GM23338 (cell line): ENCODE measurements at regions not wholly inside any gene's neighbourhood (a gene's known extent, or its start where the extent isn't known, plus 50 kb on each side); places are given as distances from the start of the nearest gene placed in this dataset.

Experiments used
- ATAC-seq: fragments of 200-7000 bp; cut with Tn5 transposase; 3 replicates; pipeline ENCODE4 v1.9.1; 2020
- DNase-seq: peaks from one replicate; pipeline ENCODE4 v3.0.0-alpha.2; 2015; ENCODE audit warnings: low spot score
- H2AFZ ChIP-seq: fragments of 200-600 bp; sonication (generic); 2 replicates; pipeline ENCODE4 v1.8.0; 2016; ENCODE audit warnings: antibody characterized with exemption, mild to moderate bottlenecking, moderate library complexity
- H3F3A ChIP-seq: fragments of 200-600 bp; sonication (generic); replicated peaks from 2 replicates; pipeline ENCODE4 v1.8.0; 2017; ENCODE audit warnings: antibody characterized with exemption, mixed run types, low read depth
- H3K27ac ChIP-seq: fragments of 200-600 bp; sonication (generic); 2 replicates; pipeline ENCODE4 v1.6.1; 2016; ENCODE audit warnings: low read depth
- H3K27me3 ChIP-seq: fragments of 200-600 bp; sonication (generic); 2 replicates; pipeline ENCODE4 v1.8.0; 2016; ENCODE audit warnings: mild to moderate bottlenecking, mixed run types, moderate library complexity; ENCODE audit not compliant: insufficient read depth
- H3K36me3 ChIP-seq: fragments of 200-600 bp; sonication (generic); 2 replicates; pipeline ENCODE4 v1.8.0; 2016; ENCODE audit warnings: mild to moderate bottlenecking; ENCODE audit not compliant: insufficient read depth
- H3K4me1 ChIP-seq: fragments of 200-600 bp; sonication (generic); 2 replicates; pipeline ENCODE4 v1.8.0; 2016; ENCODE audit warnings: mild to moderate bottlenecking, moderate library complexity; ENCODE audit not compliant: insufficient read depth
- H3K4me2 ChIP-seq: fragments of 200-600 bp; sonication (generic); 2 replicates; pipeline ENCODE4 v1.7.1; 2017; ENCODE audit warnings: mixed run types
- H3K4me3 ChIP-seq: fragments of 200-600 bp; sonication (generic); 2 replicates; pipeline ENCODE4 v1.6.1; 2016; ENCODE audit warnings: mixed run types
- H3K79me2 ChIP-seq: fragments of 200-600 bp; sonication (generic); replicated peaks from 2 replicates; pipeline ENCODE4 v1.8.0; 2017; ENCODE audit warnings: mild to moderate bottlenecking; ENCODE audit not compliant: insufficient read depth
- H3K9me2 ChIP-seq: fragments of 200-600 bp; sonication (generic); 2 replicates; pipeline ENCODE4 v1.8.0; 2017; ENCODE audit not compliant: insufficient read depth
- H4K20me1 ChIP-seq: fragments of 200-600 bp; sonication (generic); replicated peaks from 2 replicates; pipeline ENCODE4 v1.8.0; 2017; ENCODE audit warnings: mild to moderate bottlenecking; ENCODE audit not compliant: insufficient read depth
- H3K27ac Mint-ChIP-seq: 2 replicates; pipeline ENCODE4 v1.8.0; 2020; ENCODE audit warnings: inconsistent platforms, mild to moderate bottlenecking, moderate library complexity, mixed read lengths
- H3K27me3 Mint-ChIP-seq: 3 replicates; pipeline ENCODE4 v1.8.0; 2022; ENCODE audit warnings: low read depth, mild to moderate bottlenecking, moderate library complexity, mixed read lengths, inconsistent platforms; ENCODE audit not compliant: insufficient read depth, poor library complexity
- H3K36me3 Mint-ChIP-seq: 3 replicates; pipeline ENCODE4 v1.8.0; 2021; ENCODE audit warnings: low read depth, mild to moderate bottlenecking, inconsistent platforms, moderate library complexity, mixed read lengths
- H3K4me1 Mint-ChIP-seq: 3 replicates; pipeline ENCODE4 v1.8.0; 2020; ENCODE audit warnings: mild to moderate bottlenecking, inconsistent platforms, mixed read lengths
- H3K4me3 Mint-ChIP-seq: 3 replicates; pipeline ENCODE4 v1.8.0; 2021; ENCODE audit warnings: moderate library complexity, mild to moderate bottlenecking, inconsistent platforms, mixed read lengths
- H3K9me3 Mint-ChIP-seq: 3 replicates; pipeline ENCODE4 v1.8.0; 2020; ENCODE audit warnings: moderate library complexity, mild to moderate bottlenecking, inconsistent platforms, mixed read lengths
- CREB1 ChIP-seq: fragments of 250-450 bp; sonication (Bioruptor Pico); IDR thresholded peaks from 2 replicates; pipeline ENCODE4 v1.5.0; 2020; ENCODE audit warnings: low read depth, mild to moderate bottlenecking, moderate library complexity
- CTCF ChIP-seq, 2 experiments: fragments of 200-600 bp in 1 of 2; sonication (generic) in 1 of 2; conservative IDR thresholded peaks; 2 replicates each; pipeline versions ENCODE4 v1.5.1 to v1.6.1; 2016 to 2017; ENCODE audit warnings: antibody characterized with exemption in 2 of 2, low read depth in 2 of 2, mild to moderate bottlenecking in 2 of 2, moderate library complexity in 1 of 2
- ETS1 ChIP-seq: IDR thresholded peaks from 2 replicates; pipeline ENCODE4 v1.6.1; 2016; ENCODE audit warnings: antibody characterized with exemption
- EZH2phosphoT487 ChIP-seq: fragments of 200-600 bp; sonication (generic); IDR thresholded peaks from one replicate; pipeline ENCODE4 v1.8.1; 2018; ENCODE audit warnings: antibody characterized with exemption; ENCODE audit not compliant: unreplicated experiment
- NANOG ChIP-seq: IDR thresholded peaks from 2 replicates; pipeline ENCODE4 v1.6.1; 2016; ENCODE audit warnings: antibody characterized with exemption, borderline replicate concordance
- POLR2AphosphoS5 ChIP-seq: IDR thresholded peaks from 2 replicates; pipeline ENCODE4 v1.6.1; 2016; ENCODE audit warnings: antibody characterized with exemption, low read depth
- STAT1 ChIP-seq: IDR thresholded peaks from one replicate; pipeline ENCODE4 v1.6.1; 2016; ENCODE audit warnings: antibody characterized with exemption; ENCODE audit not compliant: unreplicated experiment
- ZNF114 ChIP-seq: fragments of 250-450 bp; sonication (Bioruptor Pico); IDR thresholded peaks from 2 replicates; pipeline ENCODE4 v1.5.0; 2020; ENCODE audit warnings: mild to moderate bottlenecking, moderate library complexity
- ZNF331 ChIP-seq: fragments of 250-450 bp; sonication (Bioruptor Pico); IDR thresholded peaks from 2 replicates; pipeline ENCODE4 v1.5.0; 2020; ENCODE audit warnings: low read depth, mild to moderate bottlenecking, moderate library complexity

- Histone ChIP-seq H3K4me2 (no peak overlapping the region), H3K36me3 (no peaks in the 10 kb centered on the region), H3K4me1 (peaks cover 8% of the 10 kb centered on the region; the same call in 1 of the 2 replicates), H3K79me2 (no peaks in the 10 kb centered on the region), H3K27me3 (no peaks in the 10 kb centered on the region), H3K4me3 (no peak overlapping the region), H3K9me2 (no peaks in the 10 kb centered on the region), H4K20me1 (no peaks in the 10 kb centered on the region), H2AFZ (no peak overlapping the region; the same call in 1 of the 2 replicates), H3F3A (no peaks in the 10 kb centered on the region), H3K27ac (no peak overlapping the region)
- ATAC-seq: no peak
- no peaks in the 10 kb centered on the region for H3K36me3 Mint-ChIP-seq
- H3K27me3 Mint-ChIP-seq: peaks cover 1% of the 10 kb centered on the region
- H3K9me3 Mint-ChIP-seq: no peaks in the 10 kb centered on the region
- DNase-seq: no peak
- H3K27ac Mint-ChIP-seq: no peak overlapping the region
- H3K4me3 Mint-ChIP-seq: no peak overlapping the region
- no peak for TF ChIP-seq NANOG
- TF ChIP-seq ZNF331: no peak
- no peak for TF ChIP-seq EZH2phosphoT487
- no peak for TF ChIP-seq CTCF (conservative IDR thresholded peaks at IDR 0.05; ENCODE audit: low read depth in 2 of 2)
- peaks cover 20% of the 10 kb centered on the region for H3K4me1 Mint-ChIP-seq
Observed at GRCh38 chr3:132841621-132842020, 119.4 kb upstream of the NPHP3 start.

GRCh38 chr3:132840201-132840700 lies 118.0 kb upstream of the NPHP3 start:
- no peaks in the 10 kb centered on the region for H3K9me3 Mint-ChIP-seq
- DNase-seq (no peak), ATAC-seq (no peak)
- Histone ChIP-seq H4K20me1 (no peaks in the 10 kb centered on the region), H3K9me2 (no peaks in the 10 kb centered on the region), H3K27ac (no peak overlapping the region), H3K36me3 (no peaks in the 10 kb centered on the region), H3K27me3 (no peaks in the 10 kb centered on the region), H3F3A (no peaks in the 10 kb centered on the region), H3K4me2 (no peak overlapping the region), H3K4me1 (peaks cover 8% of the 10 kb centered on the region; the same call in 1 of the 2 replicates), H2AFZ (no peak overlapping the region), H3K79me2 (no peaks in the 10 kb centered on the region), H3K4me3 (no peak overlapping the region)
- H3K27ac Mint-ChIP-seq: no peak overlapping the region
- H3K4me3 Mint-ChIP-seq: no peak overlapping the region
- peaks cover 21% of the 10 kb centered on the region for H3K4me1 Mint-ChIP-seq
- H3K36me3 Mint-ChIP-seq: no peaks in the 10 kb centered on the region
- TF ChIP-seq STAT1: no peak
- no peak for TF ChIP-seq EZH2phosphoT487
- no peak for TF ChIP-seq NANOG
- no peak for TF ChIP-seq POLR2AphosphoS5
- TF ChIP-seq ZNF331: no peak
- no peak for TF ChIP-seq CREB1 (CRISPR knock-in tag)
- TF ChIP-seq CTCF (conservative IDR thresholded peaks at IDR 0.05; ENCODE audit: low read depth in 2 of 2): no peak
- no peak for TF ChIP-seq ZNF114 (CRISPR knock-in tag)
- TF ChIP-seq ETS1: no peak
- H3K27me3 Mint-ChIP-seq: peaks cover 1% of the 10 kb centered on the region
